ENCODE measurements at regions not wholly inside any gene's neighbourhood (a gene's known extent, or its start where the extent isn't known, plus 50 kb on each side); places are given as distances from the start of the nearest gene placed in this dataset.

DNA sequence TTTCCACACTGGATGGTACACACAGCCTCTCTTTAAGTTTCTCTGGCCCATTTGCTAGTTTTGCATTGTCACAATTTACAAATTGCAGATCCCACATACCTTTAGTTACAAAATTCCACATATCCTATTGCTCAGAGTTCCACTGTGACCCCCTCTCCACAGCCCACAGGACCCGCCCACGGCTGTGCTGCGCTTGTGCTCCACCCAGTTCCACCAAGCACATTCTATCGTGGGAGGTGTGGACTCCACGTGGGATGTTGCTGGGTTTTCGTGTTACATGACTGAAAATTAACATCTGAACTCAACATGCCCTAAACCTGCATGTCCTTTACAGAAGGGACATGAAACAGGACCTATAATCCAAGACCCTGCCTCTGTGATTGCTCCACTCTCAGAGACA is 423.0 kb downstream of the IRS2 start:
- TF ChIP-seq, protein P1, sequence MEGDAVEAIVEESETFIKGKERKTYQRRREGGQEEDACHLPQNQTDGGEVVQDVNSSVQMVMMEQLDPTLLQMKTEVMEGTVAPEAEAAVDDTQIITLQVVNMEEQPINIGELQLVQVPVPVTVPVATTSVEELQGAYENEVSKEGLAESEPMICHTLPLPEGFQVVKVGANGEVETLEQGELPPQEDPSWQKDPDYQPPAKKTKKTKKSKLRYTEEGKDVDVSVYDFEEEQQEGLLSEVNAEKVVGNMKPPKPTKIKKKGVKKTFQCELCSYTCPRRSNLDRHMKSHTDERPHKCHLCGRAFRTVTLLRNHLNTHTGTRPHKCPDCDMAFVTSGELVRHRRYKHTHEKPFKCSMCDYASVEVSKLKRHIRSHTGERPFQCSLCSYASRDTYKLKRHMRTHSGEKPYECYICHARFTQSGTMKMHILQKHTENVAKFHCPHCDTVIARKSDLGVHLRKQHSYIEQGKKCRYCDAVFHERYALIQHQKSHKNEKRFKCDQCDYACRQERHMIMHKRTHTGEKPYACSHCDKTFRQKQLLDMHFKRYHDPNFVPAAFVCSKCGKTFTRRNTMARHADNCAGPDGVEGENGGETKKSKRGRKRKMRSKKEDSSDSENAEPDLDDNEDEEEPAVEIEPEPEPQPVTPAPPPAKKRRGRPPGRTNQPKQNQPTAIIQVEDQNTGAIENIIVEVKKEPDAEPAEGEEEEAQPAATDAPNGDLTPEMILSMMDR (conservative IDR thresholded peaks at IDR 0.05), result no peak
- no peak overlapping the region for H3K27ac ChIP-seq

- H3K27ac ChIP-seq, result no peak overlapping the region
- no peak for TF ChIP-seq ZFX (IDR thresholded peaks at IDR 0.05)
- TF ChIP-seq, protein P1 (conservative IDR thresholded peaks at IDR 0.05), result no peak
Measured at GRCh38 chr13:109362616-109363015, 423.8 kb downstream of the IRS2 start.

DNA sequence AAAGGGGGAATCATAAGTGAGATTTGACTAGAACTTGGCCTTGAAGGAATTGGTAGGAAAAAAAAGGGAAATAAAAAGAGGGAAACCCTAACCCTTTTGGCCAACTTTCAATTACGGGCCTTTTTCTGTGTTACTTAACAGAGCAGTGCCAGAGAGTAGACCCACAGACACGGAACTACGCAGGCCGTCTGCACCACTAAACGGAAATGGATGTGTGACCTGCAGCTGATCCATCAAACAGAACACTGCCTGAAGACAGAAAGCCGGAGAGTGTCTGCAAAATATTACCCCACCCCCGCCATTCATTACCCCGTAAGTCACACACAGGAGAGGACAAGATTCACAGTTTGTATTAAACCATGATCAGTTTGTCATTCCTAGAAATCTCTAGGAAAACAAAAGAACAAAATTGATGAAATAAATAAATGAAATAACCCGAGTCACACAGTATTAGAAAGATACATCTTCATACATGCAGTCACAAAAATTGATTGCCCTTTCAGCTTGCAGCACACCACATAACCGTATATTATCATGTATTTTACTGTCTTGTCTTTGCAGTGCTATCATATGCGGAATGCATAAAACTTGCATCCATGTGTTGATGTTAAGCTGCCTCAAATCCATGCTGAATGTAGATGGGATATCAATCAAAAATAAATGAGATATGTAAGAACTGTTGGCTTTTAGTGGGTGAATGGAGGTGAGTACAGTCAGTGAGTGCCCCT is 424.7 kb downstream of the IRS2 start:
- TF ChIP-seq, protein P1 (conservative IDR thresholded peaks at IDR 0.05), result no peak
- TF ChIP-seq ZFX (IDR thresholded peaks at IDR 0.05), result no peak
- no peak overlapping the region for H3K27ac ChIP-seq

DNA sequence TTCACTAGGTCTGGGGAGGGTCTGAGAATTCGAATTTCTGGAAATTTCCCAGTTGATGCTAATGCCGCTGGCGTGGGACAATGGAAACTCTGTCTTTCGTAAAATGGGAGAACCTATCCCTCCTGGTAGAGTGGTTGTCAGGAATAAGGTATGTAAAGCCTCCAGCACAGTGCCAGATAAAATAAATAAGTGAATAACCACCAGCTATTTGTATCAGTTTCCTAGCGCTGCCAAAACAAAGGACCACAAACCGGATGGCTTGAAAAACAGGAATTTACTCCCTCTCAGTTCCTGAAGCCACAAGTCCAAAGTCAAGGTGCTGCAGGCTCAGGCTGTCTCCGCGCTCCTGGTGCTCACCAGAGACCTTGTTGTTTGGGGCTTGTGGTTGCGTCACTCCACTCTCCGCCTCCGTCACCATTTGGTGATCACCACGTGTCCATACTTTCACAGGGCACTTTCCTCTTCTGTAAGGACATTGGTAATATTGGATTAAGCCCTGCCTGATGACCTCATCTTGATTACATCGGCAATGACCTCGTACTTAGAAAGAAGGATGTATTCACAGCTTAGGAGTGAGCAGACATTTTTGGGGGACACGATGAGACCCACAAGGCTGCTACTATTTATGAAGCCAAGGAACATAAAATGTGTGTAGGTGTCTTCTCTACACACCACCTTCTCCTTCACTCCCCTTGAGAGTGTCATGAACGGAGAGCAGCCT is 428.5 kb downstream of the IRS2 start:
- no peak overlapping the region for H3K27ac ChIP-seq
- TF ChIP-seq, protein P1 (conservative IDR thresholded peaks at IDR 0.05), result no peak
- TF ChIP-seq ZFX (IDR thresholded peaks at IDR 0.05), result no peak

GRCh38 chr13:109355875-109356434 is 430.4 kb downstream of the IRS2 start:
- TF ChIP-seq, protein P1 (conservative IDR thresholded peaks at IDR 0.05), result no peak
- no peak for TF ChIP-seq ZFX (IDR thresholded peaks at IDR 0.05)
- H3K27ac ChIP-seq, result no peak overlapping the region

- TF ChIP-seq, protein P1 (conservative IDR thresholded peaks at IDR 0.05), result no peak
- TF ChIP-seq ZFX (IDR thresholded peaks at IDR 0.05), result no peak
- no peak overlapping the region for H3K27ac ChIP-seq
Measured at GRCh38 chr13:109355166-109355565, 431.2 kb downstream of the IRS2 start.

DNA sequence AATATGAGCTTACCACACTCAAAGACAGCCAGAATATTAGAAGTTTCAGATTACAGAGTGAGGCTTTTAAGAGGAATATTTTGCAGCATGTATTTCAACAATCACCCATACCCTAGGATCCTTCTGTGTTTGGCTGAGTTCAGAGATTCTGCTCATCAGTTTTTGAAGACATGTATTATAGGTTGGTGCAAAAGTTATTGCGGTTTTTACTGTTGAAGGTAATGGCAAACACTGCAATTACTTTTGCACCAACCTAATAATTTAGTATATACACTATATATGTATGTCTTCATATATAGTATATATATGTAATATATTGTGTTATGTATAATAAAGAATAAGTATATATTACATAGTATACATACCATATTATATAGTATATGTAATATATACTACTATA is 435.1 kb downstream of the IRS2 start:
- H3K27ac ChIP-seq, result no peak overlapping the region
- TF ChIP-seq, protein P1 (conservative IDR thresholded peaks at IDR 0.05), result no peak
- no peak for TF ChIP-seq ZFX (IDR thresholded peaks at IDR 0.05)
